ENCODE measurements at regions not wholly inside any gene's neighbourhood (a gene's known extent, or its start where the extent isn't known, plus 50 kb on each side); places are given as distances from the start of the nearest gene placed in this dataset.

DNA sequence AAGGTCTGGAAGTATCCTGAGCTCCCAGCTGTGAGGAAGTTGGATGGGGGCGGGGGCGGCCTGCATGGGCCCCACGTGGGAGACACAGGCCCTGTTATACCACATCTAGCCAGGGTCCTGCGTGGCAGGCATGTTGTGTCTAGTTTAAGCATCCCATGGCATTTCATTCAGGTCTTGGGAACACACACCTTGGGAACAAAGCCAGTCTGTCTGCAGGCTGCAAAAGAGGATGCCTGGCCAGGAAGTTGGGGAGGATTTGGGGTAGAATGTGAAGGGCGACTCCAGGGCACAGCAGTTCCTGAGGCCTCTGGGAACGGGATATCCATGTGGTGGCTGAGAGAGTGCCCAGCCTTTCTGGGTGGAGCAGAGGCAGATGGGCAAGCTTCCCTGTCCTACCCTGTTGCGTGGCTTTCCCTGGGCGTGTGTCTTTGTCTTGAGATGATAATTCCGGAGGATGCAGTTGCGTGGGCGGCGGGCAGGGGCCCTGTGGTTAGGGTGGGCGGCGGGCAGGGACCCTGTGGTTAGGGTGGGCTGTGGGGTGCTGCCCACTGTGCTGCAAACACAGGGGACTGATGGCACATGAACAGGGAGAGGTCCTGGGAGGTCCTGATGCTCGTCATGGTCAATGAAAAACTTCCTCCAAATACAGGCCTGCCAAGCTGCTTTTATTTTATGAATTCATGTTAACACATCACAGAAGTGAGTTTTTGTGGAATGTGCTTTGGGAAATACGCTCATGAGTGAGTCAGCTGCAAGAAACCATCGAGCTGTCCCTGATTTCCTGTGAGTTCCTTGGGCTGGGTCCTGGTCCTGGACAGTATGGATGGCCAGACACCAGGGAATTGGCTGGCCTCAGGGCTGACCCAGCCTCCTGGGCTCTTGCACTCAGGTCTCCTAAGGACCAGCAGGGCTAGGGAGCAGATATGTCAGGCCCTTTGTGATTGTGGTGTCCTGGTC is 90.0 kb upstream of the HS6ST1 start:
- TF ChIP-seq, protein P1, sequence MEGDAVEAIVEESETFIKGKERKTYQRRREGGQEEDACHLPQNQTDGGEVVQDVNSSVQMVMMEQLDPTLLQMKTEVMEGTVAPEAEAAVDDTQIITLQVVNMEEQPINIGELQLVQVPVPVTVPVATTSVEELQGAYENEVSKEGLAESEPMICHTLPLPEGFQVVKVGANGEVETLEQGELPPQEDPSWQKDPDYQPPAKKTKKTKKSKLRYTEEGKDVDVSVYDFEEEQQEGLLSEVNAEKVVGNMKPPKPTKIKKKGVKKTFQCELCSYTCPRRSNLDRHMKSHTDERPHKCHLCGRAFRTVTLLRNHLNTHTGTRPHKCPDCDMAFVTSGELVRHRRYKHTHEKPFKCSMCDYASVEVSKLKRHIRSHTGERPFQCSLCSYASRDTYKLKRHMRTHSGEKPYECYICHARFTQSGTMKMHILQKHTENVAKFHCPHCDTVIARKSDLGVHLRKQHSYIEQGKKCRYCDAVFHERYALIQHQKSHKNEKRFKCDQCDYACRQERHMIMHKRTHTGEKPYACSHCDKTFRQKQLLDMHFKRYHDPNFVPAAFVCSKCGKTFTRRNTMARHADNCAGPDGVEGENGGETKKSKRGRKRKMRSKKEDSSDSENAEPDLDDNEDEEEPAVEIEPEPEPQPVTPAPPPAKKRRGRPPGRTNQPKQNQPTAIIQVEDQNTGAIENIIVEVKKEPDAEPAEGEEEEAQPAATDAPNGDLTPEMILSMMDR (IDR thresholded peaks at IDR 0.05), result no peak
- peak overlapping the region in 1 of 2 donors; percentile 37 for H3K27ac ChIP-seq
- DNase-seq (ENCODE audit: low spot score), result peak; percentile 70
- no peak overlapping the region for H3K4me3 ChIP-seq

DNA sequence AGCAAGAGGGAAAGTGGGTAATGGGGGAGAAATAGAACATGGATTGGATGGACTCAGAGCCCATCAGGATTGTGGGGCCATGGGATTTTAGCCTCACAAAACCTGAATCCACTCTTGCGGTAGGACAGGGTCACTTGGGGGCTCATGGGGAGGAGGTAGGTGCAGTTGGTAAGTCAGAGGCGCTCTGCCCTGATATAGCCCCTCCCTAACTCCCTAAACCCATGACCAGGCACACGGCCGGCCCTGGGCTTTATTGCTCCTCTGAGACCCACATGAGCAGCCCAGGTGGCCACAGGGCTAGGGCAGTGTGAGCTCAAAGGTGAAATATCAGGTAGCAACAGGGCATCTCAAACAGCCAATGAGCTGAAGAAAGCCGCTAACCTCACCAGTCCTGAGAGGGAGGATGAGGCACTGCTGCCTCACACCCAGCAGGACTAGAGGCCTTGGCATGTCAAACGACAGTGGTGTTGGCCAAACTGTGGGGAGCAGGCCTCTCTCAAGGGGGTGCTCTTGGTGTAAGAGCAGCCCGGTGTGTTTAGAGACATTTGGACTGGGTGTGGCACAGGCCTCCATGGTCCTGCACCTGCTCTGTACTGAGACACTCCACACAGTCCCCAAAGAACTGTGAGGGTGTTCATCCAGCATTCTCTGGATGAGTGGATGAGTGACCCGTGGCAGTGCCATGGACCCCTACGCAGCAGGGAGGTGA is 90.8 kb upstream of the HS6ST1 start:
- no peak overlapping the region for H3K4me3 ChIP-seq
- H3K27ac ChIP-seq, result peak overlapping the region in 1 of 2 donors; percentile 37
- no peak for DNase-seq (ENCODE audit: low spot score)
- TF ChIP-seq, protein P1 (IDR thresholded peaks at IDR 0.05), result no peak

DNA sequence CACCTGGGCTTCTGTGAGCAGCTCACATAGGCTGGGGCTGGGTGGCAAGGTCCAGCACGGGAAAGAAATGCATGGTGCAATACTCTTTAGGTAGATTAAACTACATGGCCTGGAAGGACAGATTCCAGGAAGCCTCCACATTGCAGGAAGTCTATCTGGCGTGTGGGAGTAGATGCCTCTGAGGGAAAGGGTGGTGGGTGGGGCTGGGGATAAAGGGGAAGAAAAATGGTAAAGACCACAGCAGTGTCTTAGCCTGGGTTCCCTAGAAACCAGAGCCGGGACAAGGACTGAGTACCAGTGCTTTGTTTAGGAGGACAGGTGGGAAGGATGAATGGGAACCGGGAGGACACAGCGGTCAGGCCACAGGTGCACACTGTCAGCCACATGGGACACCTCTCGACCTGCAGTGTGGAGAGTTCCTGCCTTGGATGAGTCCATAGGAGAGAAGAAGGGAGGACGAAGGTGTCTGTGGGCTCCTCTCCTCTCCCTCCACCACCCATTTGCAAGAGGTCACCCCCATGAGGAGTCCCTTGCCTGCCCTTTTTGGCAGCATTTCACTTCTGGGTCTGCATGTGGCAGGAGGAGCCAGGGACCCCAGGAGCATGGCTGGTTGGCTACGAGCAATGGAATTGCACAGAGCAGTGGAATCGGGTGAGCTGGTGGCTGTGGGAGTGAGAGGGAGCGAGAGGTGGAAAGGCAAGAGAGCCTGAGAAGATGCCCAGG is 91.5 kb upstream of the HS6ST1 start:
- Histone ChIP-seq H3K4me3 (no peak overlapping the region), H3K27ac (no peak overlapping the region)
- DNase-seq (ENCODE audit: low spot score), result peak; percentile 61
- TF ChIP-seq, protein P1 (IDR thresholded peaks at IDR 0.05), result no peak

DNA sequence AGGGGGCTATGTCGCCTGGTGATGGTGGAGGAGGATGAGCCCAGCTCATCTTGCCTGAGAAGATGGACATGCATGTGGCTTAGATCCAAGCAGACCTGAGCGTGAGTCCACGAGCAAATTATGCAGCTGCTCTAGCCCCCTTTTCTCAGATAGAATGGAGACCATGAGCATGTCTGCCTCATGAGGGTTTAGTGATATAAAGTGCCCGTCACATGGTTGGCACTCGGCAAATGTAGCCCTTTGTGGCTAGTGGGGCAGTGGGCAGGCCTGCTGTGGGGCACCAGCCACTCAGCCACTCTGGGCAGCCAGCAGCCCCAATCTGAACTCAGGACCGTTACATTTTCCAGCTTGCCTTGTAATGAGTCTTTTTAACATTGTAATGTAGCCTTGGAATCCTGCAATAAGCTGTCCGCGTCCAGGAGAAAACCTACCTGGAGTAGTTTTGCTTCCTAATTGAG is 92.1 kb upstream of the HS6ST1 start:
- no peak for DNase-seq (ENCODE audit: low spot score)
- TF ChIP-seq, protein P1 (IDR thresholded peaks at IDR 0.05), result no peak
- Histone ChIP-seq H3K4me3 (no peak overlapping the region), H3K27ac (no peak overlapping the region)

DNA sequence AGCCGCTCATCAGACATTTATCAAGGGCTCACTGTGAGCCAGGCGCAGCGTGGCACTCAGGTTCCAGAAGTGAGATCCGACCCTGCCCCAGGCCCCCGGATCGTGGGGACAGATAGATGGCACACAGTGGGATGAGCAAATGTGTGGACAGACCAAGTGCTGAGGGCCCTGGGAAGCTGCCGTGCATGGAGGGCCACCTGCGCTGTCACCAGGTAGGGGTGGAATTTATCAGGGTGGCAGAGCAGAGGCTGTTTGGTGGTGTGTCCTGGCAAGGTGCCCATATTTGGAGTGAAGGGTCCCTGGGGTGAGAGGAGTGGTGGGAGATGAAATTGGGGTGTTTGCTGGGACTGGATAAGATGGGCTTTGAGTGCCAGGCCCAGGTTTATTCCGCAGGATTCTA is 92.8 kb upstream of the HS6ST1 start:
- H3K27ac ChIP-seq, result no peak overlapping the region
- TF ChIP-seq, protein P1 (IDR thresholded peaks at IDR 0.05), result no peak
- no peak overlapping the region for H3K4me3 ChIP-seq
- DNase-seq (ENCODE audit: low spot score), result peak; percentile 35

DNA sequence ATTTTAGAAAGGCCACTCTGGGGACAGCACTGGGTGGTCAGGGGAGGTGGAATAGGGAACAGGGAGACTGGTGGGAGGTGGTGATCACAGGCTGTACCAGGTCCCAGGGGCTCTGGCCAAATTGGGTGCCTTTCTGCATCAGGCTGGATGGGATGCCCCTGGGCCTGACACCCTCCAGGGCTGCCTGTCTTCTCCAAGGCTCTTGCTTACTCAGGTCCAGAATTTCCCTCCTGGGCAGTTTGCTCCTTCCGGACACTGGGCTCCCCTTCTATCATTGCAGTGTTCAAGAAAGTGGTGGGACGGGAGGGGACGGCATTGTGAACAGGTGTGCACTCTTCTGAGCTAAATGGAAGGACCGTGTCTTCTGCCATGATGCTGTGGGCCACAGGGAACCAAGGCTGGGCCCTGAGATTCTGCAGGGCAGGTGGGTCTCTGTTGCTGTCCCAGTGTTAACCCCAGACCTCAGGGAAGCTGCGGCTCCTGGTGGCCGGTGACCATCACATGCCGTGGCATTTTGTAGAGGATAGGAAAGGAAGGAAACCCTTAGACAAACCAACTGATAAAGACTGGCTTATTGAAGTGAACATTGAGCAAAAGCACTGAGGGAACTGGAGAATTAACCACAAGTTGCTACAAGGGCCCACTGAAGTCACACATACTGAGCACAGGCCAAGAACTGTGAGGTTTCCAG is 93.7 kb upstream of the HS6ST1 start:
- Histone ChIP-seq H3K27ac (no peak overlapping the region), H3K4me3 (no peak overlapping the region)
- DNase-seq (ENCODE audit: low spot score), result peak; percentile 53
- TF ChIP-seq, protein P1 (IDR thresholded peaks at IDR 0.05), result no peak

Measured in coronary artery (tissue), 2 donors.